ENCODE measurements at regions not wholly inside any gene's neighbourhood (a gene's known extent, or its start where the extent isn't known, plus 50 kb on each side); places are given as distances from the start of the nearest gene placed in this dataset.

DNA sequence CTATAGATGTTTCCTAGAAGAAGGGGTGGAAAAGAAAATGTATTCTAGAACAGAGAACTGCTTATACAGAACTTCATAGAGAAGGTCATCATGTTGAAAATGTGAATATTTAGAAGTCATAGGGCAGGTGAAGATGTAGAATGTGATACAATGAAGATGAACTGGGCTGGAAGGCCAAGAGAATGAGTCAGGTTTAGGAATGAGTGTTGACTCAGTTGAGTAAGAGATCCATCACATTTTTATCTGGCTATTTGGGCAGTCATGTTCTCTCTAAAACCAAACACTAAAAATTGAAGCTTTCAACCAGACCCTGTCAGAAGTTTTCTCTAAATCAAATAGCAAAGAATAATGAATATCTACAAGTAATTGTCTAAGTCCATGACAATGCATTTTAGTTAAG, 660.5 kb downstream of the KCNJ2 start:
- H2AFZ ChIP-seq: no peak overlapping the region
- H3K4me3 ChIP-seq: no peak overlapping the region
- no peaks in the 10 kb centered on the region for H3K79me2 ChIP-seq
- no peaks in the 10 kb centered on the region for H3K9me3 ChIP-seq (ENCODE audit: low read depth)
- H3K27me3 ChIP-seq: no peaks in the 10 kb centered on the region
- H3K4me2 ChIP-seq: no peak overlapping the region
- no peak overlapping the region for H3K27ac ChIP-seq
- H4K20me1 ChIP-seq (ENCODE audit: insufficient read depth, poor library complexity, severe bottlenecking): no peaks in the 10 kb centered on the region
- no peaks in the 10 kb centered on the region for H3K4me1 ChIP-seq (ENCODE audit: insufficient read depth)
- no peak for TF ChIP-seq EZH2 (IDR thresholded peaks at IDR 0.05; ENCODE audit: borderline replicate concordance)
- no peak for TF ChIP-seq EZH2phosphoT487 (IDR thresholded peaks at IDR 0.05; ENCODE audit: low read depth, severe bottlenecking, unreplicated experiment)
- TF ChIP-seq, protein P1, sequence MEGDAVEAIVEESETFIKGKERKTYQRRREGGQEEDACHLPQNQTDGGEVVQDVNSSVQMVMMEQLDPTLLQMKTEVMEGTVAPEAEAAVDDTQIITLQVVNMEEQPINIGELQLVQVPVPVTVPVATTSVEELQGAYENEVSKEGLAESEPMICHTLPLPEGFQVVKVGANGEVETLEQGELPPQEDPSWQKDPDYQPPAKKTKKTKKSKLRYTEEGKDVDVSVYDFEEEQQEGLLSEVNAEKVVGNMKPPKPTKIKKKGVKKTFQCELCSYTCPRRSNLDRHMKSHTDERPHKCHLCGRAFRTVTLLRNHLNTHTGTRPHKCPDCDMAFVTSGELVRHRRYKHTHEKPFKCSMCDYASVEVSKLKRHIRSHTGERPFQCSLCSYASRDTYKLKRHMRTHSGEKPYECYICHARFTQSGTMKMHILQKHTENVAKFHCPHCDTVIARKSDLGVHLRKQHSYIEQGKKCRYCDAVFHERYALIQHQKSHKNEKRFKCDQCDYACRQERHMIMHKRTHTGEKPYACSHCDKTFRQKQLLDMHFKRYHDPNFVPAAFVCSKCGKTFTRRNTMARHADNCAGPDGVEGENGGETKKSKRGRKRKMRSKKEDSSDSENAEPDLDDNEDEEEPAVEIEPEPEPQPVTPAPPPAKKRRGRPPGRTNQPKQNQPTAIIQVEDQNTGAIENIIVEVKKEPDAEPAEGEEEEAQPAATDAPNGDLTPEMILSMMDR (IDR thresholded peaks at IDR 0.05; ENCODE audit: poor library complexity): no peak
- H3K9me2 ChIP-seq (replicated peaks; ENCODE audit: insufficient read depth): no peaks in the 10 kb centered on the region
- no peak for DNase-seq (ENCODE audit: low spot score)
- H3K36me3 ChIP-seq (replicated peaks; ENCODE audit: insufficient read depth, low read depth): no peaks in the 10 kb centered on the region

DNA sequence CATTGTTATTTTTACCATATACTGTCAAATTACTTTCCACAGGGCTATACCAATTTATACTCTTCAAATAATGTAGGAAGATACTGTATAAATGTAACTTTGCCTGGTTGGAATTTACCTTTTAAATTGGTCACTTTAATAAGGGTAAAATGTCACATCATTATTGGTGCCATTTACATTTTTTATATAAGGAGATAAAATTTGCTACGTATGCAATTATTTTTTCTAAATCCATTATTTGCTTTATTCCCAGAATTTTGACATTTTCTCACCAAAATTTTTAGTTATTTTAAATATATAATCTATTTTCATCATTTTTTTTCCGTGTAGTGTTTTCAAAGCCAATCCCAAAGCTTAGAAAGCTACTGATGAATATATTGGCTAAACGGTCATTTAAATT, 664.7 kb downstream of the KCNJ2 start:
- DNase-seq (ENCODE audit: low spot score): no peak
- TF ChIP-seq EZH2phosphoT487 (IDR thresholded peaks at IDR 0.05; ENCODE audit: low read depth, severe bottlenecking, unreplicated experiment) (no peak), EZH2 (IDR thresholded peaks at IDR 0.05; ENCODE audit: borderline replicate concordance) (no peak)
- TF ChIP-seq, protein P1 (IDR thresholded peaks at IDR 0.05; ENCODE audit: poor library complexity): no peak
- 96% methylated on average over 3 of the region's 3 CpGs for WGBS (ENCODE audit: low lambda C conversion rate, missing lambda C conversion rate)
- no peaks in the 10 kb centered on the region for H3K36me3 ChIP-seq (replicated peaks; ENCODE audit: insufficient read depth, low read depth)
- H3K9me2 ChIP-seq (replicated peaks; ENCODE audit: insufficient read depth): no peaks in the 10 kb centered on the region
- H3K4me3 ChIP-seq: no peak overlapping the region
- H3K27ac ChIP-seq: no peak overlapping the region
- no peaks in the 10 kb centered on the region for H3K9me3 ChIP-seq (ENCODE audit: low read depth)
- no peaks in the 10 kb centered on the region for H4K20me1 ChIP-seq (ENCODE audit: insufficient read depth, poor library complexity, severe bottlenecking)
- no peaks in the 10 kb centered on the region for H3K79me2 ChIP-seq
- no peaks in the 10 kb centered on the region for H3K27me3 ChIP-seq
- no peak overlapping the region for H3K4me2 ChIP-seq
- no peaks in the 10 kb centered on the region for H3K4me1 ChIP-seq (ENCODE audit: insufficient read depth)
- H2AFZ ChIP-seq: no peak overlapping the region

DNA sequence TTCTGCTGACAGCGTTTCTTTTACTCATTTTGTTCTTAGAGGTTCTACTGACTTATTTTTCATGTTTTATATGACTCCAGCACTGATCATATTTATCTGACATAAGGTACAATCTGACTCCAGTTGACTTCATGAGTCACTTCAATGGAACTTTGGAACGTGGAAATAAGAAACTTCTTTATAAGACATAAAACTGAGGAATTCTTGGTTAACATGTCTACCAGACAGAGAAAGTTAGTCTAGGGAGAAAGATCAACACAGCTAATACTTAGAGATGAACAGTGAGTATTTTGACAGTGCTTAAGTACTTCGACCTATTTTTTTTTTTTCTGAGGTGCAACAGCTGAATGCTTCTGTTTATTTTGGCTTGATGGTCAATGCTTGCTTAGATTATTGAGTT, 679.5 kb downstream of the KCNJ2 start:
- H2AFZ ChIP-seq: no peak overlapping the region
- H3K36me3 ChIP-seq (replicated peaks; ENCODE audit: insufficient read depth, low read depth): no peaks in the 10 kb centered on the region
- H3K9me2 ChIP-seq (replicated peaks; ENCODE audit: insufficient read depth): no peaks in the 10 kb centered on the region
- H3K4me1 ChIP-seq (ENCODE audit: insufficient read depth): no peaks in the 10 kb centered on the region
- 79% methylated on average over 3 of the region's 3 CpGs for WGBS (ENCODE audit: low lambda C conversion rate, missing lambda C conversion rate)
- no peak for TF ChIP-seq EZH2 (IDR thresholded peaks at IDR 0.05; ENCODE audit: borderline replicate concordance)
- no peak for TF ChIP-seq EZH2phosphoT487 (IDR thresholded peaks at IDR 0.05; ENCODE audit: low read depth, severe bottlenecking, unreplicated experiment)
- TF ChIP-seq, protein P1 (IDR thresholded peaks at IDR 0.05; ENCODE audit: poor library complexity): no peak
- no peaks in the 10 kb centered on the region for H3K9me3 ChIP-seq (ENCODE audit: low read depth)
- H3K4me2 ChIP-seq: no peak overlapping the region
- no peaks in the 10 kb centered on the region for H4K20me1 ChIP-seq (ENCODE audit: insufficient read depth, poor library complexity, severe bottlenecking)
- H3K27ac ChIP-seq: no peak overlapping the region
- H3K4me3 ChIP-seq: no peak overlapping the region
- H3K79me2 ChIP-seq: no peaks in the 10 kb centered on the region
- H3K27me3 ChIP-seq: no peaks in the 10 kb centered on the region
- no peak for DNase-seq (ENCODE audit: low spot score)

Measured in hepatocyte (in vitro differentiated cells).